ENCODE measurements at regions not wholly inside any gene's neighbourhood (a gene's known extent, or its start where the extent isn't known, plus 50 kb on each side); places are given as distances from the start of the nearest gene placed in this dataset.

DNA sequence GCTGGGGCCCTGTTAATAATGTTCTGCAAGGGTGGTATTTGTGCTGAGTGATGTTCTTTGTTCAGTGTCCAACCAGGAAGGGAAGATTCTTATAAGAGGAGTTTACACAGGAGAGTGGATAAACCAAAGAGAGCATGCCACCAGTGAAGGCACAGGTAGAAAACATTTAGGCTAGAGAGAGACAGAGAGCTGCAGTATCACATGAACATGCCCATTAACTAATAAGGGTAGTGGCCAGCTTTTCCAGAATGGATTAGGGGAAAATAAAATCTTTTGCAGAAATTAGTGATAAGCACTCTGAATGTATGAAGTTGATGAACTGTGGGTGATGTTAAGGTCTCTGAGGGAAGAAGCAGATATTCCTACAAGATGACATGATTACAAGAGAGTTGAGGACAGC lies 54.1 kb upstream of the PRLR start:
- TF ChIP-seq, protein P1, sequence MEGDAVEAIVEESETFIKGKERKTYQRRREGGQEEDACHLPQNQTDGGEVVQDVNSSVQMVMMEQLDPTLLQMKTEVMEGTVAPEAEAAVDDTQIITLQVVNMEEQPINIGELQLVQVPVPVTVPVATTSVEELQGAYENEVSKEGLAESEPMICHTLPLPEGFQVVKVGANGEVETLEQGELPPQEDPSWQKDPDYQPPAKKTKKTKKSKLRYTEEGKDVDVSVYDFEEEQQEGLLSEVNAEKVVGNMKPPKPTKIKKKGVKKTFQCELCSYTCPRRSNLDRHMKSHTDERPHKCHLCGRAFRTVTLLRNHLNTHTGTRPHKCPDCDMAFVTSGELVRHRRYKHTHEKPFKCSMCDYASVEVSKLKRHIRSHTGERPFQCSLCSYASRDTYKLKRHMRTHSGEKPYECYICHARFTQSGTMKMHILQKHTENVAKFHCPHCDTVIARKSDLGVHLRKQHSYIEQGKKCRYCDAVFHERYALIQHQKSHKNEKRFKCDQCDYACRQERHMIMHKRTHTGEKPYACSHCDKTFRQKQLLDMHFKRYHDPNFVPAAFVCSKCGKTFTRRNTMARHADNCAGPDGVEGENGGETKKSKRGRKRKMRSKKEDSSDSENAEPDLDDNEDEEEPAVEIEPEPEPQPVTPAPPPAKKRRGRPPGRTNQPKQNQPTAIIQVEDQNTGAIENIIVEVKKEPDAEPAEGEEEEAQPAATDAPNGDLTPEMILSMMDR (IDR thresholded peaks at IDR 0.05) = no peak
- TF ChIP-seq POLR2A (IDR thresholded peaks at IDR 0.05) = no peak
